Panc1 (cell line): ENCODE measurements at regions not wholly inside any gene's neighbourhood (a gene's known extent, or its start where the extent isn't known, plus 50 kb on each side); places are given as distances from the start of the nearest gene placed in this dataset.

Experiments used
- ATAC-seq: fragments of 200-7000 bp; cut with Tn5 transposase; 2 replicates; pipeline ENCODE4 v1.9.1; 2020; ENCODE audit warnings: mild to moderate bottlenecking, moderate library complexity
- BruUV-seq: library from RNA; stranded (reverse); fragments of 400-500 nt; replicated peaks from 2 replicates; lab custom pipeline; 2021; lab: Mats Ljungman, UMichigan
- CTCF ChIA-PET: fragments of 300-600 bp; sonication (Branson Sonifier 250); formaldehyde crosslinking; loops from one replicate; lab custom pipeline; 2022; ENCODE audit warnings: antibody characterized with exemption; lab: Charles Lee
- POLR2A ChIA-PET: fragments of 300-600 bp; sonication (Branson Sonifier 250); formaldehyde crosslinking; loops from one replicate; lab custom pipeline; 2022; ENCODE audit warnings: antibody characterized with exemption; lab: Charles Lee
- DNase-seq: peaks from one replicate; pipeline ENCODE4 v3.0.0-alpha.2; 2010; ENCODE audit warnings: low read depth, low spot score
- H3K27ac ChIP-seq: 2 replicates; pipeline ENCODE4 v1.5.1; 2011; ENCODE audit warnings: mild to moderate bottlenecking, low read length, inconsistent platforms
- H3K27me3 ChIP-seq: fragments of 200-500 bp; sonication (Bioruptor generic); 2 replicates; pipeline ENCODE4 v1.6.0; 2014; ENCODE audit warnings: low read length, inconsistent platforms; ENCODE audit not compliant: control insufficient read depth, insufficient read depth
- H3K36me3 ChIP-seq: fragments of 200-500 bp; sonication (Bioruptor generic); 2 replicates; pipeline ENCODE4 v1.5.1; 2014; ENCODE audit warnings: inconsistent platforms, mild to moderate bottlenecking, low read length, moderate library complexity; ENCODE audit not compliant: control insufficient read depth, insufficient read depth
- H3K4me1 ChIP-seq: 2 replicates; pipeline ENCODE4 v1.5.1; 2011; ENCODE audit warnings: inconsistent platforms, mild to moderate bottlenecking, low read length, moderate library complexity; ENCODE audit not compliant: control insufficient read depth, insufficient read depth
- H3K4me3 ChIP-seq, 2 experiments: 2 replicates each; pipeline ENCODE4 v1.5.1; 2011 to 2012; ENCODE audit warnings: low read depth in 2 of 2, low read length in 2 of 2, mild to moderate bottlenecking in 2 of 2, inconsistent platforms in 1 of 2, moderate library complexity in 1 of 2
- H3K9me3 ChIP-seq: fragments of 200-500 bp; sonication (Bioruptor generic); 2 replicates; pipeline ENCODE4 v1.5.1; 2014; ENCODE audit warnings: low read depth, mild to moderate bottlenecking, inconsistent platforms, low read length, moderate library complexity; ENCODE audit not compliant: control insufficient read depth, insufficient read depth
- POLR2AphosphoS5 ChIP-seq: IDR thresholded peaks from 2 replicates; pipeline ENCODE4 v1.6.1; 2012; ENCODE audit warnings: mild to moderate bottlenecking, low read depth, low read length, moderate library complexity
- SIN3A ChIP-seq: IDR thresholded peaks from 2 replicates; pipeline ENCODE4 v1.6.1; 2012; ENCODE audit warnings: low read depth, mild to moderate bottlenecking, low read length, moderate library complexity, borderline replicate concordance; ENCODE audit not compliant: insufficient read depth
- TCF7L2 ChIP-seq: IDR thresholded peaks from 2 replicates; pipeline ENCODE4 v1.6.1; 2011; ENCODE audit warnings: mild to moderate bottlenecking, low read depth, low read length, inconsistent platforms
- in situ Hi-C: cut with HindIII; loops from 2 replicates; pipeline ENCODE4 v1.10.0; 2016; ENCODE audit warnings: low sequenced_read_pairs, low pct_unique_long_range_greater_than_20kb
- intact Hi-C: fragments of 100-400 bp; cut with micrococcal nuclease; formaldehyde crosslinking; loops from one replicate; pipeline ENCODE4 v1.10.0; 2022; ENCODE audit not compliant: unreplicated experiment
- TF ChIP-seq, protein P1 (sequence below): fragments of 450-650 bp; IDR thresholded peaks from 2 replicates; pipeline ENCODE4 v1.5.1; 2017; ENCODE audit warnings: mild to moderate bottlenecking
- TF ChIP-seq, protein P2 (sequence below), 2 experiments: IDR thresholded peaks; 2 replicates each; pipeline ENCODE4 v1.6.1; 2011 to 2012; ENCODE audit warnings: low read depth in 2 of 2, control low read depth in 1 of 2, low read length in 1 of 2, mild to moderate bottlenecking in 1 of 2, moderate library complexity in 1 of 2; ENCODE audit not compliant: insufficient read depth in 1 of 2

- Histone ChIP-seq H3K36me3 (no peaks in the 10 kb centered on the region), H3K27me3 (no peaks in the 10 kb centered on the region), H3K9me3 (no peaks in the 10 kb centered on the region), H3K4me3 (no peak overlapping the region), H3K4me1 (no peaks in the 10 kb centered on the region), H3K27ac (no peak overlapping the region)
- ChIA-PET CTCF (no interaction called here), POLR2A (no interaction called here)
- intact Hi-C loops = no loop called here
- ATAC-seq = no peak
- BruUV-seq = no TSS peak
- DNase-seq = no peak
- in situ Hi-C loops = no loop called here
- TF ChIP-seq, protein P1, sequence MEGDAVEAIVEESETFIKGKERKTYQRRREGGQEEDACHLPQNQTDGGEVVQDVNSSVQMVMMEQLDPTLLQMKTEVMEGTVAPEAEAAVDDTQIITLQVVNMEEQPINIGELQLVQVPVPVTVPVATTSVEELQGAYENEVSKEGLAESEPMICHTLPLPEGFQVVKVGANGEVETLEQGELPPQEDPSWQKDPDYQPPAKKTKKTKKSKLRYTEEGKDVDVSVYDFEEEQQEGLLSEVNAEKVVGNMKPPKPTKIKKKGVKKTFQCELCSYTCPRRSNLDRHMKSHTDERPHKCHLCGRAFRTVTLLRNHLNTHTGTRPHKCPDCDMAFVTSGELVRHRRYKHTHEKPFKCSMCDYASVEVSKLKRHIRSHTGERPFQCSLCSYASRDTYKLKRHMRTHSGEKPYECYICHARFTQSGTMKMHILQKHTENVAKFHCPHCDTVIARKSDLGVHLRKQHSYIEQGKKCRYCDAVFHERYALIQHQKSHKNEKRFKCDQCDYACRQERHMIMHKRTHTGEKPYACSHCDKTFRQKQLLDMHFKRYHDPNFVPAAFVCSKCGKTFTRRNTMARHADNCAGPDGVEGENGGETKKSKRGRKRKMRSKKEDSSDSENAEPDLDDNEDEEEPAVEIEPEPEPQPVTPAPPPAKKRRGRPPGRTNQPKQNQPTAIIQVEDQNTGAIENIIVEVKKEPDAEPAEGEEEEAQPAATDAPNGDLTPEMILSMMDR = no peak
- TF ChIP-seq TCF7L2 (no peak), POLR2AphosphoS5 (no peak)
- TF ChIP-seq, protein P2, sequence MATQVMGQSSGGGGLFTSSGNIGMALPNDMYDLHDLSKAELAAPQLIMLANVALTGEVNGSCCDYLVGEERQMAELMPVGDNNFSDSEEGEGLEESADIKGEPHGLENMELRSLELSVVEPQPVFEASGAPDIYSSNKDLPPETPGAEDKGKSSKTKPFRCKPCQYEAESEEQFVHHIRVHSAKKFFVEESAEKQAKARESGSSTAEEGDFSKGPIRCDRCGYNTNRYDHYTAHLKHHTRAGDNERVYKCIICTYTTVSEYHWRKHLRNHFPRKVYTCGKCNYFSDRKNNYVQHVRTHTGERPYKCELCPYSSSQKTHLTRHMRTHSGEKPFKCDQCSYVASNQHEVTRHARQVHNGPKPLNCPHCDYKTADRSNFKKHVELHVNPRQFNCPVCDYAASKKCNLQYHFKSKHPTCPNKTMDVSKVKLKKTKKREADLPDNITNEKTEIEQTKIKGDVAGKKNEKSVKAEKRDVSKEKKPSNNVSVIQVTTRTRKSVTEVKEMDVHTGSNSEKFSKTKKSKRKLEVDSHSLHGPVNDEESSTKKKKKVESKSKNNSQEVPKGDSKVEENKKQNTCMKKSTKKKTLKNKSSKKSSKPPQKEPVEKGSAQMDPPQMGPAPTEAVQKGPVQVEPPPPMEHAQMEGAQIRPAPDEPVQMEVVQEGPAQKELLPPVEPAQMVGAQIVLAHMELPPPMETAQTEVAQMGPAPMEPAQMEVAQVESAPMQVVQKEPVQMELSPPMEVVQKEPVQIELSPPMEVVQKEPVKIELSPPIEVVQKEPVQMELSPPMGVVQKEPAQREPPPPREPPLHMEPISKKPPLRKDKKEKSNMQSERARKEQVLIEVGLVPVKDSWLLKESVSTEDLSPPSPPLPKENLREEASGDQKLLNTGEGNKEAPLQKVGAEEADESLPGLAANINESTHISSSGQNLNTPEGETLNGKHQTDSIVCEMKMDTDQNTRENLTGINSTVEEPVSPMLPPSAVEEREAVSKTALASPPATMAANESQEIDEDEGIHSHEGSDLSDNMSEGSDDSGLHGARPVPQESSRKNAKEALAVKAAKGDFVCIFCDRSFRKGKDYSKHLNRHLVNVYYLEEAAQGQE (IDR thresholded peaks at IDR 0.05; ENCODE audit: insufficient read depth in 1 of 2, low read depth in 2 of 2, low read length in 1 of 2) = no peak
Observed at GRCh38 chr12:23337213-23337612, 612.3 kb downstream of the SOX5 start.

- DNase-seq = no peak
- BruUV-seq = no TSS peak
- H3K27me3 ChIP-seq = no peaks in the 10 kb centered on the region
- no peak overlapping the region for H3K4me3 ChIP-seq
- TF ChIP-seq, protein P2 (IDR thresholded peaks at IDR 0.05; ENCODE audit: insufficient read depth in 1 of 2, low read depth in 2 of 2, low read length in 1 of 2) = no peak
- TF ChIP-seq, protein P1 = no peak
- TF ChIP-seq POLR2AphosphoS5 (no peak), TCF7L2 (no peak), SIN3A (no peak)
- POLR2A ChIA-PET = no interaction called here
- CTCF ChIA-PET = no interaction called here
- no peaks in the 10 kb centered on the region for H3K4me1 ChIP-seq
- H3K36me3 ChIP-seq = no peaks in the 10 kb centered on the region
- H3K9me3 ChIP-seq = no peaks in the 10 kb centered on the region
- no peak for ATAC-seq
- in situ Hi-C loops (no loop called here), intact Hi-C loops (no loop called here)
- H3K27ac ChIP-seq = no peak overlapping the region
Observed at GRCh38 chr12:23340351-23340750, 609.1 kb downstream of the SOX5 start.
